GM12878 (cell line): ENCODE measurements at regions not wholly inside any gene's neighbourhood (a gene's known extent, or its start where the extent isn't known, plus 50 kb on each side); places are given as distances from the start of the nearest gene placed in this dataset.

ENCODE experiments used
- ATAC-seq: fragments of 200-7000 bp; cut with Tn5 transposase; 3 replicates; pipeline ENCODE4 v1.9.1; 2020; ENCODE audit warnings: mild to moderate bottlenecking, moderate library complexity
- BruUV-seq: library from RNA; stranded (reverse); fragments of 400-500 nt; replicated peaks from 2 replicates; lab custom pipeline; 2021; lab: Mats Ljungman, UMichigan
- CTCF ChIA-PET: fragments of 300-600 bp; sonication (Branson Sonifier 250); formaldehyde crosslinking; extraction: SDS; loops from one replicate; lab custom pipeline; 2021; ENCODE audit warnings: inconsistent platforms; lab: Yijun Ruan, JAX
- POLR2A ChIA-PET: fragments of 350-600 bp; formaldehyde crosslinking; extraction: SDS; loops from one replicate; lab custom pipeline; 2021; ENCODE audit warnings: inconsistent platforms; lab: Charles Lee
- RAD21 ChIA-PET: fragments of 300-600 bp; sonication (Branson Sonifier 250); formaldehyde crosslinking; loops from one replicate; lab custom pipeline; 2023; ENCODE audit warnings: antibody characterized with exemption; ENCODE audit not compliant: unreplicated experiment; lab: Charles Lee
- SMC1A ChIA-PET: fragments of 300-600 bp; sonication (Branson Sonifier 250); formaldehyde crosslinking; loops from one replicate; lab custom pipeline; 2023; ENCODE audit not compliant: unreplicated experiment, uncharacterized antibody; lab: Charles Lee
- DNase-seq: peaks from one replicate; pipeline ENCODE4 v3.0.0-alpha.2; 2011; ENCODE audit warnings: low read depth, low spot score
- FAIRE-seq: peaks from 3 replicates; lab custom pipeline; 2011; peaks lifted over from hg19 to GRCh38; lab: Jason Lieb, UNC
- H2AFZ ChIP-seq: 2 replicates; pipeline ENCODE4 v1.6.0; 2011; ENCODE audit warnings: low read depth, low read length, control low read depth; ENCODE audit not compliant: control insufficient read depth
- H3K27ac ChIP-seq: 2 replicates; pipeline ENCODE4 v1.5.1; 2011; ENCODE audit warnings: control low read depth; ENCODE audit not compliant: control insufficient read depth, insufficient read depth
- H3K27me3 ChIP-seq, 2 experiments: replicated peaks in 1 of 2; 2 replicates each; pipeline versions ENCODE4 v1.6.0 to v1.6.1; 2011; ENCODE audit warnings: low read length in 1 of 2; ENCODE audit not compliant: control insufficient read depth in 2 of 2, insufficient read depth in 2 of 2
- H3K36me3 ChIP-seq, 2 experiments: 2 replicates each; pipeline ENCODE4 v1.5.1; 2011; ENCODE audit warnings: low read length in 1 of 2; ENCODE audit not compliant: control insufficient read depth in 2 of 2, insufficient read depth in 2 of 2
- H3K4me1 ChIP-seq: 2 replicates; pipeline ENCODE4 v1.6.1; 2011; ENCODE audit warnings: mild to moderate bottlenecking, low read length, moderate library complexity, mixed read lengths; ENCODE audit not compliant: control insufficient read depth, insufficient read depth
- H3K4me2 ChIP-seq: 2 replicates; pipeline ENCODE4 v1.6.0; 2011; ENCODE audit warnings: control low read depth; ENCODE audit not compliant: control insufficient read depth, insufficient read depth
- H3K4me3 ChIP-seq: fragments of 200-600 bp; sonication (generic); 2 replicates; pipeline ENCODE4 v1.5.1; 2016
- H3K79me2 ChIP-seq: 2 replicates; pipeline ENCODE4 v1.6.0; 2011; ENCODE audit warnings: low read length; ENCODE audit not compliant: control insufficient read depth, insufficient read depth
- H3K9ac ChIP-seq: 2 replicates; pipeline ENCODE4 v1.8.0; 2011; ENCODE audit warnings: low read length, control low read depth, mixed read lengths; ENCODE audit not compliant: control insufficient read depth, insufficient read depth
- H3K9me3 ChIP-seq: replicated peaks from 3 replicates; pipeline ENCODE4 v1.5.1; 2011; ENCODE audit warnings: mild to moderate bottlenecking, low read length; ENCODE audit not compliant: control insufficient read depth, insufficient read depth
- H4K20me1 ChIP-seq: 2 replicates; pipeline ENCODE4 v1.6.0; 2011; ENCODE audit not compliant: control insufficient read depth, insufficient read depth
- CBX5 ChIP-seq: sonication (generic); IDR thresholded peaks from 2 replicates; pipeline ENCODE4 v1.6.1; 2016; ENCODE audit warnings: low read depth, moderate library complexity, mild to moderate bottlenecking, inconsistent platforms
- IRF3 ChIP-seq: fragments of 450-650 bp; IDR thresholded peaks from 2 replicates; pipeline ENCODE4 v1.6.1; 2014; ENCODE audit warnings: mild to moderate bottlenecking
- LARP7 ChIP-seq: fragments of 450-650 bp; IDR thresholded peaks from 2 replicates; pipeline ENCODE4 v1.6.1; 2017; ENCODE audit warnings: mild to moderate bottlenecking
- NR2C2 ChIP-seq: IDR thresholded peaks from 2 replicates; pipeline ENCODE4 v1.6.1; 2011; ENCODE audit warnings: borderline replicate concordance, low read depth; ENCODE audit not compliant: control insufficient read depth, insufficient read length
- PKNOX1 ChIP-seq: fragments of 450-650 bp; IDR thresholded peaks from 2 replicates; pipeline ENCODE4 v1.6.1; 2016; ENCODE audit warnings: mild to moderate bottlenecking
- RAD21 ChIP-seq: IDR thresholded peaks from 2 replicates; pipeline ENCODE4 v1.6.1; 2011; ENCODE audit warnings: mild to moderate bottlenecking, low read depth, low read length, moderate library complexity; ENCODE audit not compliant: insufficient read depth
- RAD51 ChIP-seq: fragments of 450-650 bp; IDR thresholded peaks from 2 replicates; pipeline ENCODE4 v1.6.1; 2016; ENCODE audit warnings: moderate library complexity, mild to moderate bottlenecking, inconsistent platforms
- RCOR1 ChIP-seq: conservative IDR thresholded peaks from 2 replicates; pipeline ENCODE4 v1.6.1; 2012; ENCODE audit warnings: low read depth, low read length, improper control_type of control experiment
- SMARCA5 ChIP-seq: fragments of 450-650 bp; IDR thresholded peaks from 2 replicates; pipeline ENCODE4 v1.6.1; 2017; ENCODE audit warnings: mild to moderate bottlenecking
- ZNF217 ChIP-seq: fragments of 450-650 bp; IDR thresholded peaks from 2 replicates; pipeline ENCODE4 v1.6.1; 2017; ENCODE audit warnings: antibody characterized with exemption, mild to moderate bottlenecking
- ZZZ3 ChIP-seq: IDR thresholded peaks from 2 replicates; pipeline ENCODE4 v1.6.1; 2011; ENCODE audit warnings: low read depth; ENCODE audit not compliant: control insufficient read depth, insufficient read length
- WGBS: methylation state at CpG from one replicate; pipeline ENCODE4 v1.1.6; 2016; ENCODE audit warnings: low lambda C conversion rate; ENCODE audit not compliant: insufficient replicate concordance, insufficient coverage; ENCODE audit errors: missing lambda C conversion rate; 5-methylcytosine and 5-hydroxymethylcytosine counted together
- in situ Hi-C: fragments of 300-500 bp; cut with MboI; formaldehyde crosslinking; loops from 9 replicates; pipeline ENCODE4 v1.14.3; 2018; ENCODE audit warnings: mixed read lengths
- intact Hi-C: fragments of 100-400 bp; cut with micrococcal nuclease; formaldehyde crosslinking; loops from one replicate; pipeline ENCODE4 v1.14.2; 2022; ENCODE audit not compliant: unreplicated experiment
- TF ChIP-seq, protein P1 (sequence below): fragments of 450-650 bp; formaldehyde crosslinking; IDR thresholded peaks from 2 replicates; pipeline ENCODE4 v1.5.0; 2022; ENCODE audit warnings: mild to moderate bottlenecking, missing genetic modification characterization

DNA sequence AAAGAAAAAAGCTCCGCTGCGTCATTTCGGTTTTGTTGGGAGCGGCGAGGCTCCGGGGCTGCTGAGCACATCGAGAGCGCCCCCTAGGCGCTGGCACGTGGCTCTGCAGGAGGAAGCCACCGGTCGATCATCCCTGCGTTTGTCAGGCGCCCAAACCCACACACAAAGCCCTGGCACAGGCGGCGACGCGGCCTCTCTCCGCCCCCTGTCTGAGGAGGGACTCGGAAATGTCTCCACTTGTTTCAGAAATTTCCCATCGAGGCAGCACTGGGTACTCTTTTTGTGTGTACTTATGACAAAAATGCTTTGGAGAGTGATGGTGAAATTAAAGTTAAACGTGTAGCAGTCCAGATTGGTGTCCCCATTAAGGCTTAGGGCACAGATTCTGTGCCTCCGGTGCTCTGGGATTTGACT is 407.3 kb upstream of the ONECUT1 start (continued):
- TF ChIP-seq ZZZ3 (no peak), CBX5 (no peak), RAD21 (peak; percentile 55; the same call in 1 of the 2 replicates)

DNA sequence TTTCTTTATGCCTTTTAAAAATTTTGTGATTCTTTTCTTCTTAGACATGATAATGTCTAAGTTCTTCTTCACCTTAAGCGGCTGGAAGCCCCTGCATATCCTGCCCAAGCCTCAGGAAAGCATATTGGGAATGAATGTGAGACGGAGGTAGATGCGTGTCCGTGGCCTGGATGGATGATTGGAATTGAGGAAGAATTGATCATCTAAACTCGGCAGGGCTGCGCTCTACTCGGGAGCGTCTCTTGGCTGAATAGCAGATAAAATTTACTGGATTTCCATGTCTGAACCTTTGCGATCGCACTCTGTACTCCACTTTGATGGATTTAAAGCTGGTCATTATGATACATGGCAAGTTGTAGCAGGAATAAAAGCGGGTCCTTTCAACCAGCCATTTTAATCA is 406.7 kb upstream of the ONECUT1 start:
- ATAC-seq (no peak), FAIRE-seq (no peak), DNase-seq (no peak)
- Histone ChIP-seq H3K79me2 (no peaks in the 10 kb centered on the region), H3K9me3 (no peaks in the 10 kb centered on the region; the same call in 2 of the 3 replicates), H2AFZ (no peak overlapping the region), H4K20me1 (no peaks in the 10 kb centered on the region), H3K27me3 (no peaks in the 10 kb centered on the region), H3K4me3 (no peak overlapping the region), H3K27ac (no peak overlapping the region), H3K4me2 (no peak overlapping the region), H3K9ac (no peak overlapping the region), H3K4me1 (no peaks in the 10 kb centered on the region), H3K36me3 (no peaks in the 10 kb centered on the region)
- CTCF ChIA-PET, result interaction anchor here (0.6 to 1.2 kb wide), 7 partner anchors 31 to 940 kb away, joined by 3 to 4 read pairs (median 3); no protein-coding TSS in a partner anchor
- intact Hi-C loops (loop anchor here (2.0 kb wide), 1 partner anchor 416 kb away; no protein-coding TSS in a partner anchor), in situ Hi-C loops (loop anchor here (5.0 kb wide), 1 partner anchor 419 kb away; no protein-coding TSS in a partner anchor)
- TF ChIP-seq RCOR1, result no peak
- no peak for TF ChIP-seq SMARCA5
- no peak for TF ChIP-seq IRF3
- TF ChIP-seq LARP7, result no peak
- TF ChIP-seq NR2C2, result no peak
- no peak for TF ChIP-seq PKNOX1
- no peak for TF ChIP-seq RAD51
- no peak for TF ChIP-seq ZNF217
- TF ChIP-seq, protein P1, sequence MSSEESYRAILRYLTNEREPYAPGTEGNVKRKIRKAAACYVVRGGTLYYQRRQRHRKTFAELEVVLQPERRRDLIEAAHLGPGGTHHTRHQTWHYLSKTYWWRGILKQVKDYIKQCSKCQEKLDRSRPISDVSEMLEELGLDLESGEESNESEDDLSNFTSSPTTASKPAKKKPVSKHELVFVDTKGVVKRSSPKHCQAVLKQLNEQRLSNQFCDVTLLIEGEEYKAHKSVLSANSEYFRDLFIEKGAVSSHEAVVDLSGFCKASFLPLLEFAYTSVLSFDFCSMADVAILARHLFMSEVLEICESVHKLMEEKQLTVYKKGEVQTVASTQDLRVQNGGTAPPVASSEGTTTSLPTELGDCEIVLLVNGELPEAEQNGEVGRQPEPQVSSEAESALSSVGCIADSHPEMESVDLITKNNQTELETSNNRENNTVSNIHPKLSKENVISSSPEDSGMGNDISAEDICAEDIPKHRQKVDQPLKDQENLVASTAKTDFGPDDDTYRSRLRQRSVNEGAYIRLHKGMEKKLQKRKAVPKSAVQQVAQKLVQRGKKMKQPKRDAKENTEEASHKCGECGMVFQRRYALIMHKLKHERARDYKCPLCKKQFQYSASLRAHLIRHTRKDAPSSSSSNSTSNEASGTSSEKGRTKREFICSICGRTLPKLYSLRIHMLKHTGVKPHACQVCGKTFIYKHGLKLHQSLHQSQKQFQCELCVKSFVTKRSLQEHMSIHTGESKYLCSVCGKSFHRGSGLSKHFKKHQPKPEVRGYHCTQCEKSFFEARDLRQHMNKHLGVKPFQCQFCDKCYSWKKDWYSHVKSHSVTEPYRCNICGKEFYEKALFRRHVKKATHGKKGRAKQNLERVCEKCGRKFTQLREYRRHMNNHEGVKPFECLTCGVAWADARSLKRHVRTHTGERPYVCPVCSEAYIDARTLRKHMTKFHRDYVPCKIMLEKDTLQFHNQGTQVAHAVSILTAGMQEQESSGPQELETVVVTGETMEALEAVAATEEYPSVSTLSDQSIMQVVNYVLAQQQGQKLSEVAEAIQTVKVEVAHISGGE (CRISPR knock-in tag), result no peak
- POLR2A ChIA-PET, result no interaction called here
- SMC1A ChIA-PET, result interaction anchor here (0.6 kb wide), 1 partner anchor 266 kb away, joined by 3 read pairs; no protein-coding TSS in a partner anchor
- RAD21 ChIA-PET, result no interaction called here
- 38% methylated on average over 11 of the region's 11 CpGs for WGBS
- no TSS peak for BruUV-seq
